ENCODE measurements at regions not wholly inside any gene's neighbourhood (a gene's known extent, or its start where the extent isn't known, plus 50 kb on each side); places are given as distances from the start of the nearest gene placed in this dataset.

DNA sequence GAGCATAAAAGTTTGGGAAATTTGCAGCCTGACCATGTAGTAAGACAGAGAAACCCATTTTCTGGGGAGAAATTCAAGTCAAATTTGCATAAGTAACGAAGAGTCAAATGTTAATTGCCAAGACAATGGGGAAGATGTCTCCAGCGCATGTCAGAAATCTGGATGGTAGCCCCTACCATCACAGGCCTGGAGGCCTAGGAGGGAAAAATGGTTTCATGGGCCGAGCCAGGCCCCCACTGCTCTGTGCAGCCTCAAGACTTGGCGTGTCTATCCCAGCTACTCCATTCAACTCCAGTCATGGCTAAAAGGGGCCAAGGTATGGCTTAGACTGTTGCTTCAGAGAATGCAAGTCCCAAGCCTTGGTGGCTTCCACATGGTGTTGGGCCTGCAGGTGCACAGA lies 269.8 kb downstream of the RFC3 start:
- no peak overlapping the region for H3K4me3 ChIP-seq (ENCODE audit: low read depth, low read length)
- no peaks in the 10 kb centered on the region for H3K36me3 ChIP-seq (ENCODE audit: control insufficient read depth, insufficient read depth, low read length)
- H3K4me1 ChIP-seq (ENCODE audit: control insufficient read depth, insufficient read depth, low read length): no peaks in the 10 kb centered on the region
- peaks cover 13% of the 10 kb centered on the region for H3K9me3 ChIP-seq (ENCODE audit: control insufficient read depth, insufficient read depth, low read length)
- no peaks in the 10 kb centered on the region for H3K27me3 ChIP-seq (ENCODE audit: control insufficient read depth, insufficient read depth, low read length)
- no peak overlapping the region for H3K9ac ChIP-seq (ENCODE audit: low read depth, low read length)

DNA sequence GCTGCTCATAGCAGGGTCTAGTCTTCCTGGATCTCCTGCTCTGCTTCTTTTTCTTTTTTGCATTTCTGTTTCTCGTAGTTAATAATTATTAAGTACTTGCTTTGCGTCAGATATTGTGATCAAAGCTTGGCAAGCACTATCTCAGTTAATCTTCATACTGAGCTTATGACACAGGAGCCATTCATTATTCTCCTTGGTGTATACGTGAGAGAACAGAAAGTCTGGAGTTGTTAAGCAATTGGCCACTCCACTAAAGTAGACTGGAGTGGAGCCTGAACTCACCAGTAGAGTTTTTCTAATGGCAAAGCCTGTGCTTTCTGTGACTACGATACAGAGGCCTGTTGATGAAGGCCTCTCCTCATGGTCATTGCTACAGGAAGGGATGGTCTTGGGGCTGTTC lies 285.9 kb downstream of the RFC3 start:
- Histone ChIP-seq H3K27me3 (ENCODE audit: control insufficient read depth, insufficient read depth, low read length) (no peaks in the 10 kb centered on the region), H3K4me3 (ENCODE audit: low read depth, low read length) (no peak overlapping the region), H3K4me1 (ENCODE audit: control insufficient read depth, insufficient read depth, low read length) (no peaks in the 10 kb centered on the region), H3K9ac (ENCODE audit: low read depth, low read length) (no peak overlapping the region), H3K9me3 (ENCODE audit: control insufficient read depth, insufficient read depth, low read length) (no peaks in the 10 kb centered on the region), H3K36me3 (ENCODE audit: control insufficient read depth, insufficient read depth, low read length) (no peaks in the 10 kb centered on the region)

DNA sequence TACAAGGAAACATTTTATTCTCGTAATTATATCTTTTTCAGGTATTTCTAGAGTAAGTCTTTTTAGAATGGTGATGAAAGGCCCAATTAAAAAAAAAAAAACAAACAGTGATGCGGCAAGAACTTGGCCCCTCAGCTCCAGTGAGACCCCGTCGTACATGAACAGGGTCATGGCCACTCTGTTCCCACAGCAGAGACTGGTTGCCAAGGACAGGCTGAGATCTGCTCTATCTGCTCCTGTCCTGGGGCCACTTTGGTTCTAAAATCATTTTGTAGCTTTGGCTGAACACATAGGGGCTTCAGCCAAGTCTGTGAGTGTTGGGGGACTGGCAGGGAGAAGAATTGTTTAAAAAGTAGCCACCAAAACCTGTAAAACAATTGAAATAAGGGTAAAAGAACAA lies 286.9 kb downstream of the RFC3 start:
- no peak overlapping the region for H3K9ac ChIP-seq (ENCODE audit: low read depth, low read length)
- no peak overlapping the region for H3K4me3 ChIP-seq (ENCODE audit: low read depth, low read length)
- H3K9me3 ChIP-seq (ENCODE audit: control insufficient read depth, insufficient read depth, low read length): no peaks in the 10 kb centered on the region
- no peaks in the 10 kb centered on the region for H3K27me3 ChIP-seq (ENCODE audit: control insufficient read depth, insufficient read depth, low read length)
- H3K4me1 ChIP-seq (ENCODE audit: control insufficient read depth, insufficient read depth, low read length): no peaks in the 10 kb centered on the region
- H3K36me3 ChIP-seq (ENCODE audit: control insufficient read depth, insufficient read depth, low read length): no peaks in the 10 kb centered on the region

DNA sequence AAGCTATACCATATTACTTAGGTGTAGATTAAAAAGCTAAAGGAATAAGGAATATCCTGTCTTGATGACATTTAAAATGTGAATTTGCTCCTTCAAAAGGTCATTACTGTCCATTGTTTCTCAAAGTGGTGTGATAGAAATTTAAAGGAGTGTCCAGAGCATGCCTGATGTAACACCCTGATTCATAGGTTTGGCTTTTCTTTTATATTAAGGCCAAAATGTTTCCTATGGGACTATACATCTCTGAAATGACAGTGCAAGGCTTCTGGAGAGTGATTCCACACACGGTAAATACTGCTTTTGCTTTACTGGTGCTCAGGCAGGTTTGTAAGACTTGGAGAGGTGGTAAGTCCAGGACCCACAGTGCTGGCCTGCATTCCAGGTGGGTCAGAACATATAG lies 289.9 kb downstream of the RFC3 start:
- Histone ChIP-seq H3K27me3 (ENCODE audit: control insufficient read depth, insufficient read depth, low read length) (no peaks in the 10 kb centered on the region), H3K9me3 (ENCODE audit: control insufficient read depth, insufficient read depth, low read length) (no peaks in the 10 kb centered on the region), H3K9ac (ENCODE audit: low read depth, low read length) (no peak overlapping the region), H3K4me1 (ENCODE audit: control insufficient read depth, insufficient read depth, low read length) (no peaks in the 10 kb centered on the region), H3K36me3 (ENCODE audit: control insufficient read depth, insufficient read depth, low read length) (no peaks in the 10 kb centered on the region), H3K4me3 (ENCODE audit: low read depth, low read length) (no peak overlapping the region)

DNA sequence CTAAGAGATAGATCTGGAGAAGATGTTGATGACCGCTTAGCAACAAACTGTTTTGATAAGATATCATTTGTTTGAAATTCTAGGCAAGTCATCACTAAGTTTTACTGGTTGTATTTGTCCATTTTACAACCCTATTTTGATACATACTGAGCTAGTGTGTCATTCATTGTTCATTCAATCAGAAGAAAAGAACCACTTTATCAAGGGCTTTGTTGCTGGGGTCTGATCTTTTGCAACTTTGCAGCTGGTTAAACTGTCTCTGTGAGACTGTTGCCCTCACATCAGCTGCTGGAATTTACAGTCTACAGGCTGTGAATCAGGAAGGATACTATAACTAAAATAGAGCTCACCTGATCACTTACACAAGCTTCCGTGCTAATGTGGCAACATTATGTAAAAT lies 290.5 kb downstream of the RFC3 start:
- no peaks in the 10 kb centered on the region for H3K36me3 ChIP-seq (ENCODE audit: control insufficient read depth, insufficient read depth, low read length)
- no peaks in the 10 kb centered on the region for H3K4me1 ChIP-seq (ENCODE audit: control insufficient read depth, insufficient read depth, low read length)
- no peaks in the 10 kb centered on the region for H3K27me3 ChIP-seq (ENCODE audit: control insufficient read depth, insufficient read depth, low read length)
- H3K9ac ChIP-seq (ENCODE audit: low read depth, low read length): no peak overlapping the region
- H3K9me3 ChIP-seq (ENCODE audit: control insufficient read depth, insufficient read depth, low read length): no peaks in the 10 kb centered on the region
- no peak overlapping the region for H3K4me3 ChIP-seq (ENCODE audit: low read depth, low read length)

DNA sequence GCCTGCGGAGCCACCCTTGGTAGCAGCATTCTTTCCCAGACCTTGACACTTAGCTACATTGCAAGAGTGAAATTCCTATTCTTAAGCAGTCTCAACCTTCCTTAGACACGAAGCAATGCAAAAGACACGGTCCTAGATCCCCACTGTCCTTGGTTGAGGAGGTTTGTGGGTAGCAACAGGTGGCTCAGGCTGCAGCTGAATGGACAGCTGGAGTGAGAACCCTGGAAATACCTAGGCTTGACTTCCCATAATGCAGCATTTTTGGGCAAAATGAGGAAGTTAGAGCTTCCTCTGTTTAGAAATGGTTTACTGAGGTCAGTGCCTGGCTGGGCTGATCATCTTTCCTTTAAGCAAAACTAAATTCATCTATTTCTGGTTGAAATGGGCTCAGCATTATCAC lies 296.6 kb downstream of the RFC3 start:
- H3K9ac ChIP-seq (ENCODE audit: low read depth, low read length): no peak overlapping the region
- H3K36me3 ChIP-seq (ENCODE audit: control insufficient read depth, insufficient read depth, low read length): no peaks in the 10 kb centered on the region
- H3K9me3 ChIP-seq (ENCODE audit: control insufficient read depth, insufficient read depth, low read length): no peaks in the 10 kb centered on the region
- no peak overlapping the region for H3K4me3 ChIP-seq (ENCODE audit: low read depth, low read length)
- no peaks in the 10 kb centered on the region for H3K27me3 ChIP-seq (ENCODE audit: control insufficient read depth, insufficient read depth, low read length)
- peaks cover 7% of the 10 kb centered on the region for H3K4me1 ChIP-seq (ENCODE audit: control insufficient read depth, insufficient read depth, low read length)

DNA sequence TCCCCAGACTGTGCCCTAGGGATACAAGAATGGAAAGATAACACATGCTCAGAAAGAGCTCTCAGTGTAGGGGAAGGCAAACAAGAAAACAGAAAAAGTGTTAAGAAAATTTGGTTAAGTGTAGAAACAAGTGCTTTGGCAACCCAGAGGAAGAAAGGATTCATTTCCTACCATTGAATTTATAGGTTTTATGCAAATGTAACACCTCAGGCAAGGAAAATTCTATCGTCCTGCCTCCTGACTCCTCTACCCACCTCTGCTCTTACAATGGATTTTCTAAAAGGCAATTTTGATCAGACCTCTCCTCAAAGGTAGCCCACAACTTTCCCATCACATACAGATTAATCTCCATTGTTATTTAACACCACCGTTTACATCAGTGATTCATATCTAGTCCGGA lies 298.7 kb downstream of the RFC3 start:
- Histone ChIP-seq H3K9me3 (ENCODE audit: control insufficient read depth, insufficient read depth, low read length) (no peaks in the 10 kb centered on the region), H3K9ac (ENCODE audit: low read depth, low read length) (no peak overlapping the region), H3K4me1 (ENCODE audit: control insufficient read depth, insufficient read depth, low read length) (peaks cover 7% of the 10 kb centered on the region), H3K36me3 (ENCODE audit: control insufficient read depth, insufficient read depth, low read length) (no peaks in the 10 kb centered on the region), H3K4me3 (ENCODE audit: low read depth, low read length) (no peak overlapping the region), H3K27me3 (ENCODE audit: control insufficient read depth, insufficient read depth, low read length) (no peaks in the 10 kb centered on the region)

DNA sequence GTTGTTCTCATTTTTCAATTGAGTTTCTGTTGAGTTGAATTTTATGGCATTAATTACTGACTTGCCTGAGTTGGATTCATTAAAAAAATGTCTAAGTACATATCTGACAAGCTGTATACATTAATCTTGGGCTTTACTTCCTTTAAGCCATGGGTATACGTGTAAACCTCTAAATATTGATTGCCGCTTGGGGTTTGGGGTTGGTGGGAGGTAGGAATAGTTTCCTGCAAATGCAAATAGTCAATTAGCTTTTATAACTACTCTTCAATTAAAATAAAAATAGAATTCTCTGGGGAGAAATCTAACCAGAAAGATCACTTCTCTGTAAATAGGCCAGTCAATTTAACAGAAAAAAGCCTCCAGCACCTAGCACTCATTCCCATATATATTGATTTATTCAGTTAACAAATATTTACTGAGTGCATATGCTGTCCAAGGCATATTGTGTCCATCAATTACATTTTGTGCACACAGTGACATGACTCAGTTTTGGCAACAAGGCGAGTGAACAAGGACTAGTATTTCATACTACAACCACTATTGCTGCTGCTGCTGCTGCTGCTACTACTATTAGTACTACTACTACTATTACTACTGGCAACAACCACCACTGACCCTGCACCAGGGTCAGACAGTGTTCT lies 306.8 kb downstream of the RFC3 start:
- Histone ChIP-seq H3K4me3 (ENCODE audit: low read depth, low read length) (no peak overlapping the region), H3K9ac (ENCODE audit: low read depth, low read length) (no peak overlapping the region)

DNA sequence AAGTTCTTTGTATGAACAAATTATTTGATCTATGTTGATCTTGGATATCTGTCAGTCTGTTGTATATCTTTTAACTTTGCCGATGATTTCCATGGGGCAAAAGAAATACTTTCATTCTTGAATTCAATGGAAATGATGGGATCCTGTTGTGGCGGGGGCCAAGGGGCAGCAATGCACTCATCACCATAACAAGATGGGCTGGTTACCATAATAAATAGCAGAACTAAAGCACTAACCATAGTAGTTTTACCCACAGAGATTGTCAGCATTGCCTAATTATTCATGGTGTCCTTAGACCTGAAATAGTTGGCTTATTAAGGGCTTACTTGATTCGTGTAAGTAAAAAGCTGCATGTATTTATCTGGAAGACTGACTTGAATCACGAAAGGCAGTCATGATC lies 309.6 kb downstream of the RFC3 start:
- H3K27me3 ChIP-seq (ENCODE audit: control insufficient read depth, insufficient read depth, low read length): no peaks in the 10 kb centered on the region
- H3K36me3 ChIP-seq (ENCODE audit: control insufficient read depth, insufficient read depth, low read length): no peaks in the 10 kb centered on the region
- H3K4me3 ChIP-seq (ENCODE audit: low read depth, low read length): no peak overlapping the region

More for the DNA sequence above, 306.8 kb downstream of the RFC3 start:
- Histone ChIP-seq H3K4me1 (ENCODE audit: control insufficient read depth, insufficient read depth, low read length) (peaks cover 22% of the 10 kb centered on the region), H3K36me3 (ENCODE audit: control insufficient read depth, insufficient read depth, low read length) (no peaks in the 10 kb centered on the region), H3K27me3 (ENCODE audit: control insufficient read depth, insufficient read depth, low read length) (no peaks in the 10 kb centered on the region), H3K9me3 (ENCODE audit: control insufficient read depth, insufficient read depth, low read length) (no peaks in the 10 kb centered on the region)

DNA sequence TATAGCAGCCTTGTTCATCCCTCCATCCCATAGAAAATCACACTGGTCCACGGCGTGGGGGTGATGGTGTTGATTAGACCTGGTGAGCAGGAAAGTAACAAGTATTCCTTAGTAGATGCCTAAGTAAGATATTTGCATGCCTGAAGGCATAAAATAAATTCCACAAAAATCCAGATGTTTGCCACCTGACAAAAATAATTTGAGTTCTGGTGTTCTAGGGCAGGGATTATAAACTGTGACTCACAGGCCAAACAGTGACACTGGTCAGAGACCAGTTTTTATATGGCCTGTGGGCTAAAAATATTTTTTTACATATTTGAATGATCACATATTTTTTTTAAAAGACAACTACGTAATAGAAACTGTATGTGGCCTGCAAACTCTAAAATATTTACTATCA lies 310.7 kb downstream of the RFC3 start:
- Histone ChIP-seq H3K9me3 (ENCODE audit: control insufficient read depth, insufficient read depth, low read length) (no peaks in the 10 kb centered on the region), H3K36me3 (ENCODE audit: control insufficient read depth, insufficient read depth, low read length) (no peaks in the 10 kb centered on the region), H3K9ac (ENCODE audit: low read depth, low read length) (no peak overlapping the region), H3K4me1 (ENCODE audit: control insufficient read depth, insufficient read depth, low read length) (peaks cover 20% of the 10 kb centered on the region), H3K4me3 (ENCODE audit: low read depth, low read length) (no peak overlapping the region), H3K27me3 (ENCODE audit: control insufficient read depth, insufficient read depth, low read length) (no peaks in the 10 kb centered on the region)

More for the DNA sequence above, 309.6 kb downstream of the RFC3 start:
- Histone ChIP-seq H3K9ac (ENCODE audit: low read depth, low read length) (no peak overlapping the region), H3K9me3 (ENCODE audit: control insufficient read depth, insufficient read depth, low read length) (no peaks in the 10 kb centered on the region), H3K4me1 (ENCODE audit: control insufficient read depth, insufficient read depth, low read length) (peaks cover 22% of the 10 kb centered on the region)

DNA sequence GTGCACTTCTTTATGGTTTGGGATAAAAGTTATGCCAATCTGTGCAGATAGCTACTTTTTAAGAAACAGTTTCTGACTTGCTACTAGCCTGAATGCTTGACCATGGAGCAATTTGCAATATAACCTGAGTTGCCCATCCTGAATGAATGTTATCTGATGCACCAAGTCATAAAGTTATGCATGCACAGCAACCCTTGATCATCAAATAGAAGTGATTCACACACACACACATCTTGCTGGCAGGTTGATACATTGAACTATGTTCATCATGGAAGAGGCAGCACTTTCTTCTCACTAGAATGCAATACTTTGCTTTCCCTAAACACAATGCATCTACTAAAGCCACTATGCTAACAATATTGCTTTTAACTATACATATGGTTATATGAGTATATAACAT lies 311.5 kb downstream of the RFC3 start:
- Histone ChIP-seq H3K4me1 (ENCODE audit: control insufficient read depth, insufficient read depth, low read length) (peaks cover 18% of the 10 kb centered on the region), H3K4me3 (ENCODE audit: low read depth, low read length) (no peak overlapping the region), H3K9ac (ENCODE audit: low read depth, low read length) (no peak overlapping the region), H3K36me3 (ENCODE audit: control insufficient read depth, insufficient read depth, low read length) (no peaks in the 10 kb centered on the region), H3K9me3 (ENCODE audit: control insufficient read depth, insufficient read depth, low read length) (no peaks in the 10 kb centered on the region), H3K27me3 (ENCODE audit: control insufficient read depth, insufficient read depth, low read length) (no peaks in the 10 kb centered on the region)

DNA sequence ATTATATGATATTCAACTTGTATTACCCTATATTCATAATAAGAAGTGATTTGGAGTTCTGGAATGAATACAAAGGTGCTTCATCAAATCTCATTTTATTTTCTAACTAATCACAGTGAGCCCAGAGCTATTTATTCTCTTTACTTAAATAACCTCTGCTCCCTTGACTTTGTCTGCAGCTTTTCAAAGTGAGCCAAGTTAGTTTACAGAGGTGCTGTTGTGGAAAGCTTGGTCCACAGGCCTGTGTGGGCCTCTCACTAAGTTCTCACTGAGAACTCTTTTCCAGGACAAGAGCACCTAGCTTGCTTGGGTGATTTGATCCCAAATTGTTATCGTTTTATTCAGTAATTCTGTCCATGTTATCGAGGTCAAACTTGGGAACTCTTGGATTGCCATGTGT lies 319.3 kb downstream of the RFC3 start:
- Histone ChIP-seq H3K4me3 (ENCODE audit: low read depth, low read length) (no peak overlapping the region), H3K27me3 (ENCODE audit: control insufficient read depth, insufficient read depth, low read length) (no peaks in the 10 kb centered on the region), H3K9ac (ENCODE audit: low read depth, low read length) (no peak overlapping the region), H3K36me3 (ENCODE audit: control insufficient read depth, insufficient read depth, low read length) (no peaks in the 10 kb centered on the region), H3K4me1 (ENCODE audit: control insufficient read depth, insufficient read depth, low read length) (peaks cover 4% of the 10 kb centered on the region), H3K9me3 (ENCODE audit: control insufficient read depth, insufficient read depth, low read length) (no peaks in the 10 kb centered on the region)
